H9 (cell line): ENCODE measurements at regions not wholly inside any gene's neighbourhood (a gene's known extent, or its start where the extent isn't known, plus 50 kb on each side); places are given as distances from the start of the nearest gene placed in this dataset.

Experiments
- DNase-seq: peaks from one replicate; pipeline ENCODE4 v3.0.0-alpha.2; 2017
- H2AFZ ChIP-seq: one replicate; pipeline ENCODE4 v1.6.1; 2013; ENCODE audit warnings: mild to moderate bottlenecking, low read length, control low read depth, moderate library complexity
- H2AK5ac ChIP-seq: 2 replicates; pipeline ENCODE4 v1.6.1; 2013; ENCODE audit warnings: low read length, control low read depth, mixed read lengths; ENCODE audit not compliant: insufficient read length
- H2BK120ac ChIP-seq: one replicate; pipeline ENCODE4 v1.6.1; 2013; ENCODE audit warnings: low read depth, mild to moderate bottlenecking, low read length, control low read depth, inconsistent platforms; ENCODE audit not compliant: poor library complexity, severe bottlenecking
- H2BK12ac ChIP-seq: 2 replicates; pipeline ENCODE4 v1.6.1; 2013; ENCODE audit warnings: low read length, control low read depth, mixed read lengths, low read depth; ENCODE audit not compliant: insufficient read length
- H2BK15ac ChIP-seq: 2 replicates; pipeline ENCODE4 v1.6.1; 2013; ENCODE audit warnings: low read depth, low read length, control low read depth
- H2BK20ac ChIP-seq: one replicate; pipeline ENCODE4 v1.6.1; 2013; ENCODE audit warnings: low read depth, mild to moderate bottlenecking, low read length, control low read depth, inconsistent platforms; ENCODE audit not compliant: poor library complexity, severe bottlenecking
- H2BK5ac ChIP-seq: 2 replicates; pipeline ENCODE4 v1.6.1; 2013; ENCODE audit warnings: low read length, control low read depth, mixed read lengths; ENCODE audit not compliant: insufficient read length
- H3K14ac ChIP-seq: 2 replicates; pipeline ENCODE4 v1.6.1; 2013; ENCODE audit warnings: low read length, control low read depth; ENCODE audit not compliant: insufficient read depth
- H3K18ac ChIP-seq: 2 replicates; pipeline ENCODE4 v1.6.1; 2013; ENCODE audit warnings: low read depth, mild to moderate bottlenecking, mixed read lengths, low read length, control low read depth; ENCODE audit not compliant: insufficient read length
- H3K23ac ChIP-seq: 2 replicates; pipeline ENCODE4 v1.6.1; 2013; ENCODE audit warnings: low read length, control low read depth, mixed read lengths, low read depth; ENCODE audit not compliant: insufficient read length
- H3K23me2 ChIP-seq: 2 replicates; pipeline ENCODE4 v1.6.1; 2013; ENCODE audit warnings: low read depth, mild to moderate bottlenecking, mixed read lengths, low read length, control low read depth; ENCODE audit not compliant: insufficient read length, poor library complexity, severe bottlenecking
- H3K27ac ChIP-seq: 2 replicates; pipeline ENCODE4 v1.5.1; 2013; ENCODE audit warnings: low read length, control low read depth, mixed read lengths, low read depth; ENCODE audit not compliant: insufficient read length
- H3K27me3 ChIP-seq: 2 replicates; pipeline ENCODE4 v1.6.1; 2013; ENCODE audit warnings: low read length, control low read depth, inconsistent platforms; ENCODE audit not compliant: insufficient read depth
- H3K4ac ChIP-seq: 2 replicates; pipeline ENCODE4 v1.6.1; 2013; ENCODE audit warnings: low read depth, mild to moderate bottlenecking, control low read depth, inconsistent platforms, low read length, moderate library complexity
- H3K4me1 ChIP-seq: 2 replicates; pipeline ENCODE4 v1.6.1; 2013; ENCODE audit warnings: low read length, control low read depth, inconsistent platforms; ENCODE audit not compliant: insufficient read depth
- H3K4me2 ChIP-seq: 2 replicates; pipeline ENCODE4 v1.6.1; 2013; ENCODE audit warnings: low read length, control low read depth, mixed read lengths; ENCODE audit not compliant: insufficient read length, insufficient read depth
- H3K56ac ChIP-seq: 2 replicates; pipeline ENCODE4 v1.6.1; 2013; ENCODE audit warnings: low read depth, mild to moderate bottlenecking, mixed read lengths, low read length, control low read depth; ENCODE audit not compliant: insufficient read length
- H3K79me1 ChIP-seq: 2 replicates; pipeline ENCODE4 v1.6.1; 2013; ENCODE audit warnings: low read depth, mild to moderate bottlenecking, moderate library complexity, low read length, control low read depth, inconsistent platforms; ENCODE audit not compliant: insufficient read depth, poor library complexity, severe bottlenecking
- H3K79me2 ChIP-seq: 2 replicates; pipeline ENCODE4 v1.6.1; 2013; ENCODE audit warnings: low read length, control low read depth, inconsistent platforms; ENCODE audit not compliant: insufficient read depth
- H3K9ac ChIP-seq: 2 replicates; pipeline ENCODE4 v1.6.1; 2013; ENCODE audit warnings: low read length, control low read depth, mixed read lengths; ENCODE audit not compliant: insufficient read length; ENCODE audit errors: extremely low read depth
- H3K9me3 ChIP-seq: one replicate; pipeline ENCODE4 v1.6.1; 2013; ENCODE audit warnings: low read depth, low read length, inconsistent platforms; ENCODE audit not compliant: control insufficient read depth
- H3T11ph ChIP-seq: one replicate; pipeline ENCODE4 v1.6.1; 2013; ENCODE audit warnings: mild to moderate bottlenecking, low read length, control low read depth, inconsistent platforms
- H4K20me1 ChIP-seq: one replicate; pipeline ENCODE4 v1.6.1; 2013; ENCODE audit not compliant: control insufficient read depth, insufficient read length, insufficient read depth
- H4K5ac ChIP-seq: 2 replicates; pipeline ENCODE4 v1.6.1; 2013; ENCODE audit warnings: low read depth, mild to moderate bottlenecking, mixed read lengths, low read length, control low read depth; ENCODE audit not compliant: insufficient read length
- H4K8ac ChIP-seq: replicated peaks from 2 replicates; pipeline ENCODE4 v1.6.1; 2013; ENCODE audit warnings: low read length, control low read depth, mixed read lengths, low read depth; ENCODE audit not compliant: insufficient read length
- H4K91ac ChIP-seq: 2 replicates; pipeline ENCODE4 v1.6.1; 2013; ENCODE audit warnings: low read depth, mild to moderate bottlenecking, moderate library complexity, mixed read lengths, low read length, control low read depth; ENCODE audit not compliant: insufficient read length
- H3K27ac Mint-ChIP-seq, 3 experiments: 2 replicates in 2 of 3; 3 replicates in 1 of 3; pipeline ENCODE4 v1.8.0; 2020 to 2021; ENCODE audit warnings: mixed read lengths in 3 of 3, mild to moderate bottlenecking in 1 of 3, moderate library complexity in 1 of 3
- H3K27me3 Mint-ChIP-seq: 2 replicates; pipeline ENCODE4 v1.8.0; 2021; ENCODE audit warnings: low read depth, mild to moderate bottlenecking, moderate library complexity, mixed read lengths
- H3K36me3 Mint-ChIP-seq, 3 experiments: 2 replicates in 2 of 3; 3 replicates in 1 of 3; pipeline ENCODE4 v1.8.0; 2020 to 2021; ENCODE audit warnings: low read depth in 3 of 3, mixed read lengths in 3 of 3; ENCODE audit not compliant: insufficient read depth in 1 of 3
- H3K4me1 Mint-ChIP-seq, 2 experiments: 2 replicates each; pipeline ENCODE4 v1.8.0; 2020; ENCODE audit warnings: mixed read lengths in 2 of 2
- H3K4me3 Mint-ChIP-seq, 2 experiments: 2 replicates in 1 of 2; 3 replicates in 1 of 2; pipeline ENCODE4 v1.8.0; 2020 to 2021; ENCODE audit warnings: mild to moderate bottlenecking in 2 of 2, mixed read lengths in 2 of 2, moderate library complexity in 1 of 2
- H3K9me3 Mint-ChIP-seq, 2 experiments: 2 replicates in 1 of 2; 3 replicates in 1 of 2; pipeline ENCODE4 v1.8.0; 2020; ENCODE audit warnings: mild to moderate bottlenecking in 2 of 2, mixed read lengths in 2 of 2, moderate library complexity in 1 of 2
- WGBS: extraction: QIAGEN DNeasy Blood & Tissue Kit; methylation state at CpG from one replicate; pipeline ENCODE4 v1.1.7; 2013; ENCODE audit warnings: missing lambda C conversion rate, low lambda C conversion rate, mixed read lengths; ENCODE audit not compliant: insufficient read length; ENCODE audit errors: extremely low coverage; 5-methylcytosine and 5-hydroxymethylcytosine counted together
- TF ChIP-seq, protein P1 (sequence below): fragments of 200-600 bp; sonication (generic); conservative IDR thresholded peaks from 3 replicates; pipeline ENCODE4 v1.8.0; 2021; ENCODE audit warnings: antibody characterized with exemption, mild to moderate bottlenecking

- H3K23me2 ChIP-seq, result no peaks in the 10 kb centered on the region
Observed at GRCh38 chr3:81251096-81251495, 510.3 kb downstream of the GBE1 start.

More at GRCh38 chr3:81251096-81251495, 510.3 kb downstream of the GBE1 start:
- Histone ChIP-seq H2BK15ac (no peak overlapping the region), H3K4me2 (no peak overlapping the region), H4K20me1 (no peaks in the 10 kb centered on the region), H3K18ac (no peak overlapping the region), H4K8ac (no peak overlapping the region), H3T11ph (no peak overlapping the region), H3K9ac (no peak overlapping the region), H2BK12ac (no peak overlapping the region), H3K79me2 (no peaks in the 10 kb centered on the region), H4K5ac (no peak overlapping the region), H3K27ac (no peak overlapping the region), H3K14ac (no peak overlapping the region), H3K9me3 (no peaks in the 10 kb centered on the region), H2BK20ac (no peak overlapping the region), H3K23ac (no peak overlapping the region), H4K91ac (no peak overlapping the region), H3K27me3 (no peaks in the 10 kb centered on the region), H3K56ac (no peak overlapping the region), H2BK5ac (no peak overlapping the region), H3K4ac (no peak overlapping the region), H2BK120ac (no peak overlapping the region), H2AFZ (no peak overlapping the region), H3K4me1 (no peaks in the 10 kb centered on the region), H3K79me1 (no peaks in the 10 kb centered on the region), H2AK5ac (no peak overlapping the region)
- no peak overlapping the region for H3K27ac Mint-ChIP-seq
- no CpG with 5 or more reads among the region's 2 CpGs for WGBS
- TF ChIP-seq, protein P1, sequence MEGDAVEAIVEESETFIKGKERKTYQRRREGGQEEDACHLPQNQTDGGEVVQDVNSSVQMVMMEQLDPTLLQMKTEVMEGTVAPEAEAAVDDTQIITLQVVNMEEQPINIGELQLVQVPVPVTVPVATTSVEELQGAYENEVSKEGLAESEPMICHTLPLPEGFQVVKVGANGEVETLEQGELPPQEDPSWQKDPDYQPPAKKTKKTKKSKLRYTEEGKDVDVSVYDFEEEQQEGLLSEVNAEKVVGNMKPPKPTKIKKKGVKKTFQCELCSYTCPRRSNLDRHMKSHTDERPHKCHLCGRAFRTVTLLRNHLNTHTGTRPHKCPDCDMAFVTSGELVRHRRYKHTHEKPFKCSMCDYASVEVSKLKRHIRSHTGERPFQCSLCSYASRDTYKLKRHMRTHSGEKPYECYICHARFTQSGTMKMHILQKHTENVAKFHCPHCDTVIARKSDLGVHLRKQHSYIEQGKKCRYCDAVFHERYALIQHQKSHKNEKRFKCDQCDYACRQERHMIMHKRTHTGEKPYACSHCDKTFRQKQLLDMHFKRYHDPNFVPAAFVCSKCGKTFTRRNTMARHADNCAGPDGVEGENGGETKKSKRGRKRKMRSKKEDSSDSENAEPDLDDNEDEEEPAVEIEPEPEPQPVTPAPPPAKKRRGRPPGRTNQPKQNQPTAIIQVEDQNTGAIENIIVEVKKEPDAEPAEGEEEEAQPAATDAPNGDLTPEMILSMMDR, result no peak
- H3K9me3 Mint-ChIP-seq, result no peaks in the 10 kb centered on the region
- no peaks in the 10 kb centered on the region for H3K36me3 Mint-ChIP-seq
- no peaks in the 10 kb centered on the region for H3K27me3 Mint-ChIP-seq
- H3K4me1 Mint-ChIP-seq, result peaks cover 10 to 12% of the 10 kb centered on the region in 2 experiments
- DNase-seq, result no peak
- no peak overlapping the region for H3K4me3 Mint-ChIP-seq
